Neuronal stem cell (in vitro differentiated cells): ENCODE measurements at regions not wholly inside any gene's neighbourhood (a gene's known extent, or its start where the extent isn't known, plus 50 kb on each side); places are given as distances from the start of the nearest gene placed in this dataset.
A peak's percentile ranks its signal among the peaks of the same experiment; 100 is the strongest.

Source experiments
- DNase-seq: peaks from one replicate; pipeline ENCODE4 v3.0.0-alpha.2; 2013; ENCODE audit warnings: low spot score
- H2AFZ ChIP-seq: one replicate; pipeline ENCODE4 v1.6.1; 2013; ENCODE audit warnings: mild to moderate bottlenecking, low read length, inconsistent platforms
- H2AK5ac ChIP-seq: 2 replicates; pipeline ENCODE4 v1.6.1; 2013; ENCODE audit warnings: low read depth, mild to moderate bottlenecking, inconsistent platforms, low read length, moderate library complexity, mixed read lengths
- H2BK120ac ChIP-seq: 2 replicates; pipeline ENCODE4 v1.6.1; 2013; ENCODE audit warnings: low read depth, mild to moderate bottlenecking, inconsistent platforms, low read length, moderate library complexity, mixed read lengths
- H2BK12ac ChIP-seq: one replicate; pipeline ENCODE4 v1.6.1; 2013; ENCODE audit warnings: low read length, inconsistent platforms
- H2BK15ac ChIP-seq: 2 replicates; pipeline ENCODE4 v1.6.1; 2013; ENCODE audit warnings: mild to moderate bottlenecking, low read length, inconsistent platforms, mixed read lengths
- H2BK5ac ChIP-seq: one replicate; pipeline ENCODE4 v1.6.1; 2013; ENCODE audit warnings: inconsistent platforms, mild to moderate bottlenecking, low read length, moderate library complexity
- H3K14ac ChIP-seq: one replicate; pipeline ENCODE4 v1.6.1; 2013; ENCODE audit warnings: low read length, inconsistent platforms
- H3K18ac ChIP-seq: 2 replicates; pipeline ENCODE4 v1.6.1; 2013; ENCODE audit warnings: low read length, inconsistent platforms
- H3K23ac ChIP-seq: 2 replicates; pipeline ENCODE4 v1.6.1; 2013; ENCODE audit warnings: low read depth, mild to moderate bottlenecking, mixed read lengths, low read length, inconsistent platforms; ENCODE audit not compliant: poor library complexity
- H3K27ac ChIP-seq: replicated peaks from 3 replicates; pipeline ENCODE4 v1.5.1; 2013; ENCODE audit warnings: low read length, inconsistent platforms
- H3K27me3 ChIP-seq, 3 experiments: 2 replicates each; pipeline ENCODE4 v1.6.1; 2013; ENCODE audit warnings: low read length in 3 of 3, mild to moderate bottlenecking in 2 of 3, inconsistent platforms in 1 of 3, low read depth in 1 of 3, mixed read lengths in 1 of 3, moderate library complexity in 1 of 3; ENCODE audit not compliant: control insufficient read depth in 3 of 3, insufficient read depth in 3 of 3
- H3K36me3 ChIP-seq, 2 donors: replicated peaks in 1 of 2; 2 replicates each; pipeline ENCODE4 v1.6.1; 2013; ENCODE audit warnings: low read length in 2 of 2; ENCODE audit not compliant: control insufficient read depth in 2 of 2, insufficient read depth in 2 of 2
- H3K4ac ChIP-seq: 2 replicates; pipeline ENCODE4 v1.6.1; 2013; ENCODE audit warnings: inconsistent platforms, mild to moderate bottlenecking, low read length, moderate library complexity
- H3K4me1 ChIP-seq, 2 donors: 1 replicate in 1 of 2; 2 replicates in 1 of 2; pipeline ENCODE4 v1.6.1; 2013; ENCODE audit warnings: low read length in 2 of 2, low read depth in 1 of 2; ENCODE audit not compliant: control insufficient read depth in 2 of 2, insufficient read depth in 1 of 2
- H3K4me2 ChIP-seq: one replicate; pipeline ENCODE4 v1.6.1; 2013; ENCODE audit warnings: mild to moderate bottlenecking, low read length, inconsistent platforms; ENCODE audit not compliant: insufficient read depth, poor library complexity, severe bottlenecking
- H3K4me3 ChIP-seq, 2 donors: 2 replicates each; pipeline ENCODE4 v1.5.1; 2013; ENCODE audit warnings: low read length in 2 of 2, mild to moderate bottlenecking in 2 of 2, inconsistent platforms in 1 of 2, moderate library complexity in 1 of 2
- H3K79me1 ChIP-seq: one replicate; pipeline ENCODE4 v1.6.1; 2013; ENCODE audit warnings: low read depth, mild to moderate bottlenecking, inconsistent platforms, low read length, moderate library complexity
- H3K9ac ChIP-seq: one replicate; pipeline ENCODE4 v1.6.1; 2013; ENCODE audit warnings: mild to moderate bottlenecking, low read depth, low read length, inconsistent platforms; ENCODE audit not compliant: poor library complexity
- H3K9me3 ChIP-seq, 2 donors: replicated peaks in 1 of 2; 2 replicates each; pipeline versions ENCODE3 to v1.6.1; 2013; ENCODE audit warnings: low read length in 2 of 2, mild to moderate bottlenecking in 2 of 2, inconsistent platforms in 1 of 2, low read depth in 1 of 2, mixed read lengths in 1 of 2, moderate library complexity in 1 of 2; ENCODE audit not compliant: control insufficient read depth in 2 of 2, insufficient read depth in 1 of 2
- H4K8ac ChIP-seq: one replicate; pipeline ENCODE4 v1.6.1; 2013; ENCODE audit warnings: low read depth, mild to moderate bottlenecking, inconsistent platforms, low read length, moderate library complexity
- H4K91ac ChIP-seq: one replicate; pipeline ENCODE4 v1.6.1; 2013; ENCODE audit warnings: low read length, low read depth, mild to moderate bottlenecking, inconsistent platforms; ENCODE audit not compliant: poor library complexity
- WGBS, 2 donors: extraction: QIAGEN DNeasy Blood & Tissue Kit; methylation state at CpG; one replicate each; pipeline ENCODE4 v1.1.7; 2013; ENCODE audit warnings: missing lambda C conversion rate in 2 of 2, mixed read lengths in 1 of 2; ENCODE audit not compliant: insufficient read length in 2 of 2, insufficient replicate concordance in 1 of 2; ENCODE audit errors: extremely low coverage in 2 of 2; 5-methylcytosine and 5-hydroxymethylcytosine counted together

- Histone ChIP-seq H2BK15ac (no peak overlapping the region), H3K18ac (no peak overlapping the region), H2AK5ac (no peak overlapping the region), H3K23ac (no peak overlapping the region), H2BK120ac (no peak overlapping the region), H3K9me3 (peaks cover 0 to 2% of the 10 kb centered on the region in 2 donors), H3K4me1 (peaks cover 0 to 2% of the 10 kb centered on the region in 2 donors), H3K36me3 (no peaks in the 10 kb centered on the region), H3K27ac (no peak overlapping the region), H3K27me3 (no peaks in the 10 kb centered on the region), H2BK5ac (no peak overlapping the region), H3K79me1 (no peaks in the 10 kb centered on the region), H3K4ac (no peak overlapping the region), H3K14ac (no peak overlapping the region), H3K9ac (no peak overlapping the region), H2BK12ac (no peak overlapping the region), H4K8ac (no peak overlapping the region), H3K4me3 (no peak overlapping the region), H3K4me2 (no peak overlapping the region), H4K91ac (no peak overlapping the region), H2AFZ (peak overlapping the region; percentile 69)
- DNase-seq = no peak
- WGBS, 2 donors = no CpG with 5 or more reads among the region's 2 CpGs
Measured at GRCh38 chr1:189693140-189693539, 784.5 kb downstream of the BRINP3 start.

- Histone ChIP-seq H3K27me3 (no peaks in the 10 kb centered on the region), H3K14ac (no peak overlapping the region), H2BK12ac (no peak overlapping the region), H3K4ac (no peak overlapping the region), H4K91ac (no peak overlapping the region), H3K23ac (no peak overlapping the region), H3K79me1 (no peaks in the 10 kb centered on the region), H2BK120ac (no peak overlapping the region), H3K9ac (no peak overlapping the region), H2AFZ (no peak overlapping the region), H4K8ac (peak overlapping the region; percentile 82), H3K4me3 (no peak overlapping the region), H3K27ac (no peak overlapping the region), H3K18ac (peak overlapping the region; percentile 52), H2BK15ac (no peak overlapping the region), H2BK5ac (no peak overlapping the region), H3K4me1 (peaks cover 0 to 2% of the 10 kb centered on the region in 2 donors), H2AK5ac (no peak overlapping the region), H3K4me2 (no peak overlapping the region), H3K9me3 (peaks cover 0 to 2% of the 10 kb centered on the region in 2 donors), H3K36me3 (no peaks in the 10 kb centered on the region)
- DNase-seq = no peak
- WGBS, 2 donors = no CpG with 5 or more reads among the region's 19 CpGs
Measured at GRCh38 chr1:189696297-189696696, 781.4 kb downstream of the BRINP3 start.

GRCh38 chr1:189697113-189697512, 780.6 kb downstream of the BRINP3 start:
- no peak overlapping the region for H4K8ac ChIP-seq
- H3K14ac ChIP-seq = no peak overlapping the region
- H3K27ac ChIP-seq = no peak overlapping the region
- H3K9ac ChIP-seq = no peak overlapping the region
- no peak for DNase-seq
- no peak overlapping the region for H2BK15ac ChIP-seq
- peaks cover 0 to 2% of the 10 kb centered on the region in 2 donors for H3K9me3 ChIP-seq
- WGBS, 2 donors = no CpG with 5 or more reads among the region's 22 CpGs
- H2AK5ac ChIP-seq = no peak overlapping the region
- H3K36me3 ChIP-seq = no peaks in the 10 kb centered on the region
- no peak overlapping the region for H2BK5ac ChIP-seq
- no peak overlapping the region for H3K23ac ChIP-seq
- H3K4me3 ChIP-seq = no peak overlapping the region
- H3K4me1 ChIP-seq = peaks cover 0 to 2% of the 10 kb centered on the region in 2 donors
- no peaks in the 10 kb centered on the region for H3K27me3 ChIP-seq
- H2BK12ac ChIP-seq = no peak overlapping the region
- no peak overlapping the region for H3K4ac ChIP-seq
- no peak overlapping the region for H4K91ac ChIP-seq
- no peaks in the 10 kb centered on the region for H3K79me1 ChIP-seq
- H3K4me2 ChIP-seq = no peak overlapping the region
- no peak overlapping the region for H2BK120ac ChIP-seq
- no peak overlapping the region for H2AFZ ChIP-seq
- peak overlapping the region; percentile 57 for H3K18ac ChIP-seq

GRCh38 chr1:189701606-189702005, 776.1 kb downstream of the BRINP3 start:
- H3K9ac ChIP-seq = no peak overlapping the region
- no peak overlapping the region for H3K14ac ChIP-seq
- DNase-seq = no peak
- H3K79me1 ChIP-seq = no peaks in the 10 kb centered on the region
- H3K27me3 ChIP-seq = no peaks in the 10 kb centered on the region
- no peaks in the 10 kb centered on the region for H3K9me3 ChIP-seq
- H2BK120ac ChIP-seq = no peak overlapping the region
- H4K8ac ChIP-seq = no peak overlapping the region
- H3K27ac ChIP-seq = no peak overlapping the region
- no peak overlapping the region for H3K4ac ChIP-seq
- H3K4me1 ChIP-seq = no peaks in the 10 kb centered on the region
- H3K23ac ChIP-seq = no peak overlapping the region
- no peak overlapping the region for H2BK5ac ChIP-seq
- H3K18ac ChIP-seq = no peak overlapping the region
- no peak overlapping the region for H3K4me3 ChIP-seq
- no peak overlapping the region for H3K4me2 ChIP-seq
- H4K91ac ChIP-seq = no peak overlapping the region
- no peak overlapping the region for H2BK15ac ChIP-seq
- H3K36me3 ChIP-seq = no peaks in the 10 kb centered on the region
- no CpG with 5 or more reads among the region's 3 CpGs for WGBS, 2 donors
- H2AK5ac ChIP-seq = no peak overlapping the region
- peak overlapping the region; percentile 10 for H2AFZ ChIP-seq
- H2BK12ac ChIP-seq = no peak overlapping the region
